ENCODE measurements at regions not wholly inside any gene's neighbourhood (a gene's known extent, or its start where the extent isn't known, plus 50 kb on each side); places are given as distances from the start of the nearest gene placed in this dataset.

- TF ChIP-seq CTCF (IDR thresholded peaks at IDR 0.05): no peak
- H3K4me3 ChIP-seq: no peak overlapping the region
- H3K27me3 ChIP-seq: no peaks in the 10 kb centered on the region
- H3K9me3 ChIP-seq: no peaks in the 10 kb centered on the region
- H3K27ac ChIP-seq: no peak overlapping the region
- intact Hi-C loops (cut with DNase I): no loop called here
- no peaks in the 10 kb centered on the region for H3K4me1 ChIP-seq
- DNase-seq (no peak), ATAC-seq (no peak)
- no peaks in the 10 kb centered on the region for H3K36me3 ChIP-seq
Measured at GRCh38 chr16:18039931-18040330, 296.6 kb downstream of the NPIPA8 start.

GRCh38 chr16:18037051-18037450, 299.5 kb downstream of the NPIPA8 start:
- H3K4me1 ChIP-seq: no peaks in the 10 kb centered on the region
- intact Hi-C loops (cut with DNase I): no loop called here
- no peaks in the 10 kb centered on the region for H3K9me3 ChIP-seq
- no peak overlapping the region for H3K27ac ChIP-seq
- no peaks in the 10 kb centered on the region for H3K27me3 ChIP-seq
- no peak for DNase-seq
- no peak overlapping the region for H3K4me3 ChIP-seq
- no peak for ATAC-seq
- TF ChIP-seq CTCF (IDR thresholded peaks at IDR 0.05): no peak
- H3K36me3 ChIP-seq: no peaks in the 10 kb centered on the region

GRCh38 chr16:18024611-18025010, 311.9 kb downstream of the NPIPA8 start:
- Histone ChIP-seq H3K36me3 (no peaks in the 10 kb centered on the region), H3K9me3 (no peaks in the 10 kb centered on the region), H3K4me3 (no peak overlapping the region), H3K27me3 (no peaks in the 10 kb centered on the region), H3K4me1 (no peaks in the 10 kb centered on the region), H3K27ac (no peak overlapping the region)
- ATAC-seq: no peak
- TF ChIP-seq CTCF (IDR thresholded peaks at IDR 0.05): no peak
- no peak for DNase-seq
- intact Hi-C loops (cut with DNase I): no loop called here

GRCh38 chr16:18018376-18018775, 318.2 kb downstream of the NPIPA8 start:
- intact Hi-C loops (cut with DNase I): no loop called here
- Histone ChIP-seq H3K36me3 (no peaks in the 10 kb centered on the region), H3K9me3 (no peaks in the 10 kb centered on the region), H3K4me3 (no peak overlapping the region), H3K27me3 (no peaks in the 10 kb centered on the region), H3K4me1 (no peaks in the 10 kb centered on the region), H3K27ac (no peak overlapping the region)
- TF ChIP-seq CTCF (IDR thresholded peaks at IDR 0.05): no peak
- ATAC-seq (no peak), DNase-seq (no peak)

GRCh38 chr16:18013863-18014262, 322.7 kb downstream of the NPIPA8 start:
- Histone ChIP-seq H3K4me3 (no peak overlapping the region), H3K27me3 (no peaks in the 10 kb centered on the region), H3K9me3 (no peaks in the 10 kb centered on the region), H3K36me3 (no peaks in the 10 kb centered on the region), H3K27ac (no peak overlapping the region), H3K4me1 (no peaks in the 10 kb centered on the region)
- intact Hi-C loops (cut with DNase I): no loop called here
- no peak for TF ChIP-seq CTCF (IDR thresholded peaks at IDR 0.05)
- ATAC-seq (no peak), DNase-seq (no peak)

All from left lung (tissue), 4 donors.